ENCODE measurements at regions not wholly inside any gene's neighbourhood (a gene's known extent, or its start where the extent isn't known, plus 50 kb on each side); places are given as distances from the start of the nearest gene placed in this dataset.

DNA sequence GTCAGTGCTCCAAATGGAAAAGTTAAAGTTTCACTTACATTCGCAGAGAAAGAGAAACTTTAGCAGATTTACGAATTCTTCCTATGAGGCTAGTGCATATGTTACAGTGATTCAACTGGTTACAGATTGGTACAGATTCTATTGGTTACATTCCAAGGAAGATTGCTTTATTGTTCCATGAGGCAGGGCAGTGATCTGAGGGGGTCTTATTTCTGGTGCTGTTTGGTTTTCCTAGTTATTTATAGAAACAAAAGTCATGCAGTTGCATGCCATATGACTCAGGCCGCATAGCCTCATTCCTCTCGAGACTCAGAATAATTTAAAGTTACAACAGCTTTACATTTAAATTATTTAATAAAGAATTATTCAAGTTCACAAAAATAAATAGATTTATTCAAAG is 385.4 kb upstream of the SYT4 start:
- TF ChIP-seq CTCF (IDR thresholded peaks at IDR 0.05) (no peak), POLR2A (IDR thresholded peaks at IDR 0.05; ENCODE audit: low read depth) (no peak)
